ENCODE measurements at regions not wholly inside any gene's neighbourhood (a gene's known extent, or its start where the extent isn't known, plus 50 kb on each side); places are given as distances from the start of the nearest gene placed in this dataset.

DNA sequence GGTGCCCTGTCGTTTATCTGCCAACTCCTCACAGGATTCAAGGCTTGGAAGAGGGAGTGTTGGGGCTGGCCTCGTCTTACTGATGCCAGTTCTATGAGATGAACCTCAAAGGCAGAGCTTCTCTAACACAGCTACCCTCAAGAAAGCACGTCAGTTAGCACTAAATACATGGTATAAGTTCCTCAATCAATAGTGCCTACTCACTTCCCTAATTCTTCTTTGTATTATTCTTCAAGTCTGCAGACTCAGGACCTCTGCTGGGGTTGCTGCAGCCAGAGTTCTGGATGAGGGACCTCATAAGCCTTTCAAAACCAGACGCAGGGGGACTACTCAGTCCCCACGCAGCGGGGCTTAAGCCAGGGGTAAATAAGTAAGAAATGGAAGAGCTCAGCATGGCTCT lies 118.3 kb downstream of the VPREB1 start:
- Mint-ChIP-seq H3K36me3 (no peaks in the 10 kb centered on the region), H3K4me3 (no peak overlapping the region), H3K27ac (no peak overlapping the region), H3K9me3 (no peaks in the 10 kb centered on the region), H3K4me1 (no peaks in the 10 kb centered on the region), H3K27me3 (ENCODE audit: low read depth) (peaks cover 100% of the 10 kb centered on the region)
- ATAC-seq (no peak), DNase-seq (ENCODE audit: low spot score) (no peak)
- ChIA-PET CTCF (interaction anchor here (1.0 kb wide), 1 partner anchor 20 kb away, joined by 3 read pairs; no protein-coding TSS in a partner anchor), POLR2A (no interaction called here)
- TF ChIP-seq CREM (CRISPR knock-in tag; IDR thresholded peaks at IDR 0.05) (no peak), ELF4 (CRISPR knock-in tag; IDR thresholded peaks at IDR 0.05; ENCODE audit: low read depth) (no peak), SP1 (CRISPR knock-in tag; conservative IDR thresholded peaks at IDR 0.05) (no peak), GABPB1 (CRISPR knock-in tag; IDR thresholded peaks at IDR 0.05) (no peak), ETV6 (CRISPR knock-in tag; IDR thresholded peaks at IDR 0.05) (no peak), CDX4 (CRISPR knock-in tag; IDR thresholded peaks at IDR 0.05; ENCODE audit: borderline replicate concordance) (no peak), TEAD1 (CRISPR knock-in tag; IDR thresholded peaks at IDR 0.05) (no peak)
- TF ChIP-seq, protein P1, sequence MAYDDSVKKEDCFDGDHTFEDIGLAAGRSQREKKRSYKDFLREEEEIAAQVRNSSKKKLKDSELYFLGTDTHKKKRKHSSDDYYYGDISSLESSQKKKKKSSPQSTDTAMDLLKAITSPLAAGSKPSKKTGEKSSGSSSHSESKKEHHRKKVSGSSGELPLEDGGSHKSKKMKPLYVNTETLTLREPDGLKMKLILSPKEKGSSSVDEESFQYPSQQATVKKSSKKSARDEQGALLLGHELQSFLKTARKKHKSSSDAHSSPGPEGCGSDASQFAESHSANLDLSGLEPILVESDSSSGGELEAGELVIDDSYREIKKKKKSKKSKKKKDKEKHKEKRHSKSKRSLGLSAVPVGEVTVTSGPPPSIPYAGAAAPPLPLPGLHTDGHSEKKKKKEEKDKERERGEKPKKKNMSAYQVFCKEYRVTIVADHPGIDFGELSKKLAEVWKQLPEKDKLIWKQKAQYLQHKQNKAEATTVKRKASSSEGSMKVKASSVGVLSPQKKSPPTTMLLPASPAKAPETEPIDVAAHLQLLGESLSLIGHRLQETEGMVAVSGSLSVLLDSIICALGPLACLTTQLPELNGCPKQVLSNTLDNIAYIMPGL (CRISPR knock-in tag; IDR thresholded peaks at IDR 0.05): no peak
- TF ChIP-seq, protein P2, sequence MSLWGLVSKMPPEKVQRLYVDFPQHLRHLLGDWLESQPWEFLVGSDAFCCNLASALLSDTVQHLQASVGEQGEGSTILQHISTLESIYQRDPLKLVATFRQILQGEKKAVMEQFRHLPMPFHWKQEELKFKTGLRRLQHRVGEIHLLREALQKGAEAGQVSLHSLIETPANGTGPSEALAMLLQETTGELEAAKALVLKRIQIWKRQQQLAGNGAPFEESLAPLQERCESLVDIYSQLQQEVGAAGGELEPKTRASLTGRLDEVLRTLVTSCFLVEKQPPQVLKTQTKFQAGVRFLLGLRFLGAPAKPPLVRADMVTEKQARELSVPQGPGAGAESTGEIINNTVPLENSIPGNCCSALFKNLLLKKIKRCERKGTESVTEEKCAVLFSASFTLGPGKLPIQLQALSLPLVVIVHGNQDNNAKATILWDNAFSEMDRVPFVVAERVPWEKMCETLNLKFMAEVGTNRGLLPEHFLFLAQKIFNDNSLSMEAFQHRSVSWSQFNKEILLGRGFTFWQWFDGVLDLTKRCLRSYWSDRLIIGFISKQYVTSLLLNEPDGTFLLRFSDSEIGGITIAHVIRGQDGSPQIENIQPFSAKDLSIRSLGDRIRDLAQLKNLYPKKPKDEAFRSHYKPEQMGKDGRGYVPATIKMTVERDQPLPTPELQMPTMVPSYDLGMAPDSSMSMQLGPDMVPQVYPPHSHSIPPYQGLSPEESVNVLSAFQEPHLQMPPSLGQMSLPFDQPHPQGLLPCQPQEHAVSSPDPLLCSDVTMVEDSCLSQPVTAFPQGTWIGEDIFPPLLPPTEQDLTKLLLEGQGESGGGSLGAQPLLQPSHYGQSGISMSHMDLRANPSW (CRISPR knock-in tag; conservative IDR thresholded peaks at IDR 0.05; ENCODE audit: low read depth): no peak

DNA sequence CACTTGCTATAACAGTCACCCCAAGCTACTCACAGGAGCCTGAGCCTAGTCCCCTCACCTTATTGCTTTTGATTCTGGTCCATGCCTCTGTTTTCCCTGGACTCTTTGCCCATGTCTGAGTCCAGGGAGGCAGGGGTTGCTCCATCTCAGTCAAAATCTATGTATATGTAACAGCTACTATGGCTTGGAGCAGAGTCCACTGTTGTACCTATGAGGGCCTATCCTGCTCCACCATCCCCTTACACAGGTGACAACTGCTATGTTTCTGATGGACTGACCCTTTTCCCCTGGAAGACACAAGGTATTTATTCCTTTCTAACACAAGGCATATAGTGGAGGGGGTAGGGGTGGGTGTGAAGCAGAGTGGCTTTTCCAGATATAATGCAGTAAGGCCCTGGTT lies 119.6 kb downstream of the VPREB1 start:
- DNase-seq (ENCODE audit: low spot score) (no peak), ATAC-seq (no peak)
- Mint-ChIP-seq H3K4me3 (no peak overlapping the region), H3K9me3 (no peaks in the 10 kb centered on the region), H3K27ac (no peak overlapping the region), H3K4me1 (no peaks in the 10 kb centered on the region), H3K27me3 (ENCODE audit: low read depth) (peaks cover 100% of the 10 kb centered on the region), H3K36me3 (no peaks in the 10 kb centered on the region)
- ChIA-PET CTCF (no interaction called here), POLR2A (no interaction called here)
- TF ChIP-seq ZSCAN18 (CRISPR knock-in tag; IDR thresholded peaks at IDR 0.05) (no peak), ETV6 (CRISPR knock-in tag; IDR thresholded peaks at IDR 0.05) (no peak), NFYB (CRISPR knock-in tag; conservative IDR thresholded peaks at IDR 0.05; ENCODE audit: low read depth) (no peak), CREM (CRISPR knock-in tag; IDR thresholded peaks at IDR 0.05) (no peak), MYBL2 (CRISPR knock-in tag; IDR thresholded peaks at IDR 0.05) (no peak), KAT7 (CRISPR knock-in tag; IDR thresholded peaks at IDR 0.05; ENCODE audit: borderline replicate concordance) (no peak), FOXK1 (CRISPR knock-in tag; IDR thresholded peaks at IDR 0.05) (no peak), ZNF671 (CRISPR knock-in tag; IDR thresholded peaks at IDR 0.05) (no peak), JAZF1 (CRISPR knock-in tag; IDR thresholded peaks at IDR 0.05) (no peak), TEAD1 (CRISPR knock-in tag; IDR thresholded peaks at IDR 0.05) (no peak), PREB (CRISPR knock-in tag; IDR thresholded peaks at IDR 0.05; ENCODE audit: borderline replicate concordance) (no peak), MAX (CRISPR knock-in tag; IDR thresholded peaks at IDR 0.05) (no peak)
- TF ChIP-seq, protein P3, sequence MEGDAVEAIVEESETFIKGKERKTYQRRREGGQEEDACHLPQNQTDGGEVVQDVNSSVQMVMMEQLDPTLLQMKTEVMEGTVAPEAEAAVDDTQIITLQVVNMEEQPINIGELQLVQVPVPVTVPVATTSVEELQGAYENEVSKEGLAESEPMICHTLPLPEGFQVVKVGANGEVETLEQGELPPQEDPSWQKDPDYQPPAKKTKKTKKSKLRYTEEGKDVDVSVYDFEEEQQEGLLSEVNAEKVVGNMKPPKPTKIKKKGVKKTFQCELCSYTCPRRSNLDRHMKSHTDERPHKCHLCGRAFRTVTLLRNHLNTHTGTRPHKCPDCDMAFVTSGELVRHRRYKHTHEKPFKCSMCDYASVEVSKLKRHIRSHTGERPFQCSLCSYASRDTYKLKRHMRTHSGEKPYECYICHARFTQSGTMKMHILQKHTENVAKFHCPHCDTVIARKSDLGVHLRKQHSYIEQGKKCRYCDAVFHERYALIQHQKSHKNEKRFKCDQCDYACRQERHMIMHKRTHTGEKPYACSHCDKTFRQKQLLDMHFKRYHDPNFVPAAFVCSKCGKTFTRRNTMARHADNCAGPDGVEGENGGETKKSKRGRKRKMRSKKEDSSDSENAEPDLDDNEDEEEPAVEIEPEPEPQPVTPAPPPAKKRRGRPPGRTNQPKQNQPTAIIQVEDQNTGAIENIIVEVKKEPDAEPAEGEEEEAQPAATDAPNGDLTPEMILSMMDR (IDR thresholded peaks at IDR 0.05): no peak
- TF ChIP-seq, protein P4, sequence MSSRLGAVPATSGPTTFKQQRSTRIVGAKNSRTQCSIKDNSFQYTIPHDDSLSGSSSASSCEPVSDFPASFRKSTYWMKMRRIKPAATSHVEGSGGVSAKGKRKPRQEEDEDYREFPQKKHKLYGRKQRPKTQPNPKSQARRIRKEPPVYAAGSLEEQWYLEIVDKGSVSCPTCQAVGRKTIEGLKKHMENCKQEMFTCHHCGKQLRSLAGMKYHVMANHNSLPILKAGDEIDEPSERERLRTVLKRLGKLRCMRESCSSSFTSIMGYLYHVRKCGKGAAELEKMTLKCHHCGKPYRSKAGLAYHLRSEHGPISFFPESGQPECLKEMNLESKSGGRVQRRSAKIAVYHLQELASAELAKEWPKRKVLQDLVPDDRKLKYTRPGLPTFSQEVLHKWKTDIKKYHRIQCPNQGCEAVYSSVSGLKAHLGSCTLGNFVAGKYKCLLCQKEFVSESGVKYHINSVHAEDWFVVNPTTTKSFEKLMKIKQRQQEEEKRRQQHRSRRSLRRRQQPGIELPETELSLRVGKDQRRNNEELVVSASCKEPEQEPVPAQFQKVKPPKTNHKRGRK (CRISPR knock-in tag; IDR thresholded peaks at IDR 0.05; ENCODE audit: borderline replicate concordance): no peak
- TF ChIP-seq, protein P5, sequence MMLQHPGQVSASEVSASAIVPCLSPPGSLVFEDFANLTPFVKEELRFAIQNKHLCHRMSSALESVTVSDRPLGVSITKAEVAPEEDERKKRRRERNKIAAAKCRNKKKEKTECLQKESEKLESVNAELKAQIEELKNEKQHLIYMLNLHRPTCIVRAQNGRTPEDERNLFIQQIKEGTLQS (CRISPR knock-in tag; conservative IDR thresholded peaks at IDR 0.05): no peak
- TF ChIP-seq, protein P6, sequence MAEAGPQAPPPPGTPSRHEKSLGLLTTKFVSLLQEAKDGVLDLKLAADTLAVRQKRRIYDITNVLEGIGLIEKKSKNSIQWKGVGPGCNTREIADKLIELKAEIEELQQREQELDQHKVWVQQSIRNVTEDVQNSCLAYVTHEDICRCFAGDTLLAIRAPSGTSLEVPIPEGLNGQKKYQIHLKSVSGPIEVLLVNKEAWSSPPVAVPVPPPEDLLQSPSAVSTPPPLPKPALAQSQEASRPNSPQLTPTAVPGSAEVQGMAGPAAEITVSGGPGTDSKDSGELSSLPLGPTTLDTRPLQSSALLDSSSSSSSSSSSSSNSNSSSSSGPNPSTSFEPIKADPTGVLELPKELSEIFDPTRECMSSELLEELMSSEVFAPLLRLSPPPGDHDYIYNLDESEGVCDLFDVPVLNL (CRISPR knock-in tag; IDR thresholded peaks at IDR 0.05; ENCODE audit: borderline replicate concordance, low read depth): no peak
